ENCODE measurements at regions not wholly inside any gene's neighbourhood (a gene's known extent, or its start where the extent isn't known, plus 50 kb on each side); places are given as distances from the start of the nearest gene placed in this dataset.

DNA sequence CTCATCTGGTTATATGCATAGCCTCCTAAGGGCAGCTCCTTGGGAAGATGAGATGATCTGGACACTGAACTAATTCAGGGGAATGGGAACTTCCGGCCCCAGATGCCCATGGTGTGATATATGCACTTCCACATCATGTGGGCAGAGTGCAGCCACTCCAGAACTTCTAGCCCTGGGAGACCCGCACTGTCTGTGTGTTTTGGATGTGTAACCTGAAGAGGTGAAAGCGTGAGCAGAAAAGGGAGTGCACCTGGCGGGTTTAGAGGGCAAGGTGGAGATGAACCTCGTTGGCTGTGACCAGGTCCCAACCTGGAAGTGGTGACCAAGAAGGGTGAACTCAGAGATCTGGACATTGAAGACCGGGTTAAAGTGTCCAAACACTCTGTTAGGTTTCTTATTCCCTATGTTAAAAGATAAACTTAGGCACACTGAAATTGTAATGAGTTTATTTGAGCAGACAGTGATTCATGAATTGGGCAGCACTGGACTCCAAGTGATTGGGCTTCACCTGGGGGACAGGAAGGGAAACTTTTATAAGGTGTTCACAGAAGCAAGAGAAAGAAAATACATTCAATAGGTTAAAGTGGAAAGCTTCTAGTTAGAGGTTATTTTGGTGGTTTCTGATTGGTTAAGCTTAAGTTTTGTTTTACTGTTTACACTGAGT is 296.2 kb upstream of the SKOR2 start (continued):
- TF ChIP-seq, protein P1, sequence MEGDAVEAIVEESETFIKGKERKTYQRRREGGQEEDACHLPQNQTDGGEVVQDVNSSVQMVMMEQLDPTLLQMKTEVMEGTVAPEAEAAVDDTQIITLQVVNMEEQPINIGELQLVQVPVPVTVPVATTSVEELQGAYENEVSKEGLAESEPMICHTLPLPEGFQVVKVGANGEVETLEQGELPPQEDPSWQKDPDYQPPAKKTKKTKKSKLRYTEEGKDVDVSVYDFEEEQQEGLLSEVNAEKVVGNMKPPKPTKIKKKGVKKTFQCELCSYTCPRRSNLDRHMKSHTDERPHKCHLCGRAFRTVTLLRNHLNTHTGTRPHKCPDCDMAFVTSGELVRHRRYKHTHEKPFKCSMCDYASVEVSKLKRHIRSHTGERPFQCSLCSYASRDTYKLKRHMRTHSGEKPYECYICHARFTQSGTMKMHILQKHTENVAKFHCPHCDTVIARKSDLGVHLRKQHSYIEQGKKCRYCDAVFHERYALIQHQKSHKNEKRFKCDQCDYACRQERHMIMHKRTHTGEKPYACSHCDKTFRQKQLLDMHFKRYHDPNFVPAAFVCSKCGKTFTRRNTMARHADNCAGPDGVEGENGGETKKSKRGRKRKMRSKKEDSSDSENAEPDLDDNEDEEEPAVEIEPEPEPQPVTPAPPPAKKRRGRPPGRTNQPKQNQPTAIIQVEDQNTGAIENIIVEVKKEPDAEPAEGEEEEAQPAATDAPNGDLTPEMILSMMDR (conservative IDR thresholded peaks at IDR 0.05; ENCODE audit: low read depth in 2 of 2) = no peak
- TF ChIP-seq ZNF114 (CRISPR knock-in tag; IDR thresholded peaks at IDR 0.05) (no peak), STAT1 (IDR thresholded peaks at IDR 0.05; ENCODE audit: unreplicated experiment) (no peak)

DNA sequence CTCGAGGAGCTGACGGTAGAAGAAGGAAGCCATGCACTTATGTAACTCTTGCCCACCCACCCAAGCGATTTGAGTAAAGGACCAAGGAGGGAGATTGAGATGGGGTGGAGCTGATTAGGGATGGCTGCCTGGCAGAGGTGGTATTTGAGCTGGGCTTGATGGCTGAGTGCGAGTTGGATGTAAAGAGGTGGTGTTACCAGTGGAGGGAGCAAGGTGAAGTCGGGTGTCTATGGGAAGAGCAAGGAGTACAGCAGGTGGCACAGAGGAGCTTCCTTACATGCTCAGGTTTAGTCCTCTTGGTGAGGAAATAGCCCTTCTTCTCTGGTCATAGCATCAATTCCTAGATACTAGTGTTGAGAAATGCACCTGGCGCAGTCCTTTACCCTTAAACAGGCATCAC is 294.2 kb upstream of the SKOR2 start:
- Histone ChIP-seq H3K4me2 (no peak overlapping the region), H3K4me1 (ENCODE audit: insufficient read depth) (no peaks in the 10 kb centered on the region), H2AFZ (0 out of 2 replicates have a peak overlapping the region, but pooled peaks have one; percentile 52), H3F3A (replicated peaks; ENCODE audit: low read depth) (no peaks in the 10 kb centered on the region), H4K20me1 (replicated peaks; ENCODE audit: insufficient read depth) (no peaks in the 10 kb centered on the region), H3K36me3 (ENCODE audit: insufficient read depth) (no peaks in the 10 kb centered on the region), H3K9me2 (ENCODE audit: insufficient read depth) (0 out of 2 replicates have a peak, but pooled peaks cover 4% of the 10 kb centered on the region), H3K27ac (ENCODE audit: low read depth) (no peak overlapping the region), H3K27me3 (ENCODE audit: insufficient read depth) (no peaks in the 10 kb centered on the region), H3K4me3 (no peak overlapping the region), H3K79me2 (replicated peaks; ENCODE audit: insufficient read depth) (no peaks in the 10 kb centered on the region)
- DNase-seq (ENCODE audit: low spot score) (peak; percentile 68), ATAC-seq (peak; percentile 98)
- no peak for TF ChIP-seq NANOG (IDR thresholded peaks at IDR 0.05; ENCODE audit: borderline replicate concordance)
- TF ChIP-seq, protein P1 (conservative IDR thresholded peaks at IDR 0.05; ENCODE audit: low read depth in 2 of 2) = peak; percentile 40 to 69
- Mint-ChIP-seq H3K4me1 (peaks cover 2% of the 10 kb centered on the region; the same call in 1 of the 3 replicates), H3K4me3 (no peak overlapping the region), H3K9me3 (no peaks in the 10 kb centered on the region), H3K27ac (no peak overlapping the region), H3K27me3 (ENCODE audit: insufficient read depth, low read depth, poor library complexity) (peaks cover 2% of the 10 kb centered on the region), H3K36me3 (ENCODE audit: low read depth) (no peaks in the 10 kb centered on the region)

DNA sequence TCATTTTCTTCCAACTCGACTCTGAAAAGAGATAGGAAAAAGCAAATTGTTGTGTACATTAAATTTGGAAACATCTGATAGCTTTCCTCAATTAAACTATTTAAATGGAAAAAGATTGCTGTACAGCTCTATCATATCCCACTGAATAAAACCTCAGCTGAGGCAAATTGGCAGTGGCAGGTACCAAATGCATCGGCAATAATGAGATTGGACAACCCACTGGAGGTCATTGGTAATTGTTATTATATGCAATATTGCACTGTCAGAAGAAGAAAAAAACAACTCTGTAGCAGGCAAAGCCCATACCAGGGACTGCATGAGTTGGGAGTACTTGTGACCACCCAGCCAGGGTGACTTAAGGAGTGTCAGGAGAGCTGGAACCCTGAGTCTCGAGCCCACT is 291.6 kb upstream of the SKOR2 start:
- H3K36me3 Mint-ChIP-seq (ENCODE audit: low read depth) = no peaks in the 10 kb centered on the region
- no peak overlapping the region for H3K4me3 Mint-ChIP-seq
- H3K27ac Mint-ChIP-seq = no peak overlapping the region
- DNase-seq (ENCODE audit: low spot score) = no peak
- H3K79me2 ChIP-seq (replicated peaks; ENCODE audit: insufficient read depth) = no peaks in the 10 kb centered on the region
- no peaks in the 10 kb centered on the region for H3K4me1 ChIP-seq (ENCODE audit: insufficient read depth)
- H3K4me1 Mint-ChIP-seq = peaks cover 2% of the 10 kb centered on the region; the same call in 1 of the 3 replicates
- H3K27me3 ChIP-seq (ENCODE audit: insufficient read depth) = no peaks in the 10 kb centered on the region
- no peaks in the 10 kb centered on the region for H3K36me3 ChIP-seq (ENCODE audit: insufficient read depth)
- no peaks in the 10 kb centered on the region for H3K9me3 Mint-ChIP-seq
- H3K9me2 ChIP-seq (ENCODE audit: insufficient read depth) = 0 out of 2 replicates have a peak, but pooled peaks cover 4% of the 10 kb centered on the region
- H4K20me1 ChIP-seq (replicated peaks; ENCODE audit: insufficient read depth) = no peaks in the 10 kb centered on the region
- no peaks in the 10 kb centered on the region for H3F3A ChIP-seq (replicated peaks; ENCODE audit: low read depth)
- H3K4me2 ChIP-seq = no peak overlapping the region
- ATAC-seq = no peak
- no peak overlapping the region for H3K4me3 ChIP-seq
- H3K27me3 Mint-ChIP-seq (ENCODE audit: insufficient read depth, low read depth, poor library complexity) = peaks cover 2% of the 10 kb centered on the region
- no peak overlapping the region for H3K27ac ChIP-seq (ENCODE audit: low read depth)
- no peak overlapping the region for H2AFZ ChIP-seq
- TF ChIP-seq, protein P1 (conservative IDR thresholded peaks at IDR 0.05; ENCODE audit: low read depth in 2 of 2) = no peak
- no peak for TF ChIP-seq CREB1 (CRISPR knock-in tag; IDR thresholded peaks at IDR 0.05; ENCODE audit: low read depth)
- TF ChIP-seq, protein P2, sequence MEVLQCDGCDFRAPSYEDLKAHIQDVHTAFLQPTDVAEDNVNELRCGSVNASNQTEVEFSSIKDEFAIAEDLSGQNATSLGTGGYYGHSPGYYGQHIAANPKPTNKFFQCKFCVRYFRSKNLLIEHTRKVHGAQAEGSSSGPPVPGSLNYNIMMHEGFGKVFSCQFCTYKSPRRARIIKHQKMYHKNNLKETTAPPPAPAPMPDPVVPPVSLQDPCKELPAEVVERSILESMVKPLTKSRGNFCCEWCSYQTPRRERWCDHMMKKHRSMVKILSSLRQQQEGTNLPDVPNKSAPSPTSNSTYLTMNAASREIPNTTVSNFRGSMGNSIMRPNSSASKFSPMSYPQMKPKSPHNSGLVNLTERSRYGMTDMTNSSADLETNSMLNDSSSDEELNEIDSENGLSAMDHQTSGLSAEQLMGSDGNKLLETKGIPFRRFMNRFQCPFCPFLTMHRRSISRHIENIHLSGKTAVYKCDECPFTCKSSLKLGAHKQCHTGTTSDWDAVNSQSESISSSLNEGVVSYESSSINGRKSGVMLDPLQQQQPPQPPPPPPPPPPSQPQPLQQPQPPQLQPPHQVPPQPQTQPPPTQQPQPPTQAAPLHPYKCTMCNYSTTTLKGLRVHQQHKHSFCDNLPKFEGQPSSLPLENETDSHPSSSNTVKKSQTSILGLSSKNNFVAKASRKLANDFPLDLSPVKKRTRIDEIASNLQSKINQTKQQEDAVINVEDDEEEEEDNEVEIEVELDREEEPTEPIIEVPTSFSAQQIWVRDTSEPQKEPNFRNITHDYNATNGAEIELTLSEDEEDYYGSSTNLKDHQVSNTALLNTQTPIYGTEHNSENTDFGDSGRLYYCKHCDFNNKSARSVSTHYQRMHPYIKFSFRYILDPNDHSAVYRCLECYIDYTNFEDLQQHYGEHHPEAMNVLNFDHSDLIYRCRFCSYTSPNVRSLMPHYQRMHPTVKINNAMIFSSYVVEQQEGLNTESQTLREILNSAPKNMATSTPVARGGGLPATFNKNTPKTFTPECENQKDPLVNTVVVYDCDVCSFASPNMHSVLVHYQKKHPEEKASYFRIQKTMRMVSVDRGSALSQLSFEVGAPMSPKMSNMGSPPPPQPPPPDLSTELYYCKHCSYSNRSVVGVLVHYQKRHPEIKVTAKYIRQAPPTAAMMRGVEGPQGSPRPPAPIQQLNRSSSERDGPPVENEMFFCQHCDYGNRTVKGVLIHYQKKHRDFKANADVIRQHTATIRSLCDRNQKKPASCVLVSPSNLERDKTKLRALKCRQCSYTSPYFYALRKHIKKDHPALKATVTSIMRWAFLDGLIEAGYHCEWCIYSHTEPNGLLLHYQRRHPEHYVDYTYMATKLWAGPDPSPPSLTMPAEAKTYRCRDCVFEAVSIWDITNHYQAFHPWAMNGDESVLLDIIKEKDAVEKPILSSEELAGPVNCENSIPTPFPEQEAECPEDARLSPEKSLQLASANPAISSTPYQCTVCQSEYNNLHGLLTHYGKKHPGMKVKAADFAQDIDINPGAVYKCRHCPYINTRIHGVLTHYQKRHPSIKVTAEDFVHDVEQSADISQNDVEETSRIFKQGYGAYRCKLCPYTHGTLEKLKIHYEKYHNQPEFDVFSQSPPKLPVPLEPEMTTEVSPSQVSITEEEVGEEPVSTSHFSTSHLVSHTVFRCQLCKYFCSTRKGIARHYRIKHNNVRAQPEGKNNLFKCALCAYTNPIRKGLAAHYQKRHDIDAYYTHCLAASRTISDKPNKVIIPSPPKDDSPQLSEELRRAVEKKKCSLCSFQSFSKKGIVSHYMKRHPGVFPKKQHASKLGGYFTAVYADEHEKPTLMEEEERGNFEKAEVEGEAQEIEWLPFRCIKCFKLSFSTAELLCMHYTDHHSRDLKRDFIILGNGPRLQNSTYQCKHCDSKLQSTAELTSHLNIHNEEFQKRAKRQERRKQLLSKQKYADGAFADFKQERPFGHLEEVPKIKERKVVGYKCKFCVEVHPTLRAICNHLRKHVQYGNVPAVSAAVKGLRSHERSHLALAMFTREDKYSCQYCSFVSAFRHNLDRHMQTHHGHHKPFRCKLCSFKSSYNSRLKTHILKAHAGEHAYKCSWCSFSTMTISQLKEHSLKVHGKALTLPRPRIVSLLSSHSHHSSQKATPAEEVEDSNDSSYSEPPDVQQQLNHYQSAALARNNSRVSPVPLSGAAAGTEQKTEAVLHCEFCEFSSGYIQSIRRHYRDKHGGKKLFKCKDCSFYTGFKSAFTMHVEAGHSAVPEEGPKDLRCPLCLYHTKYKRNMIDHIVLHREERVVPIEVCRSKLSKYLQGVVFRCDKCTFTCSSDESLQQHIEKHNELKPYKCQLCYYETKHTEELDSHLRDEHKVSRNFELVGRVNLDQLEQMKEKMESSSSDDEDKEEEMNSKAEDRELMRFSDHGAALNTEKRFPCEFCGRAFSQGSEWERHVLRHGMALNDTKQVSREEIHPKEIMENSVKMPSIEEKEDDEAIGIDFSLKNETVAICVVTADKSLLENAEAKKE (CRISPR knock-in tag; IDR thresholded peaks at IDR 0.05) = no peak
